Stomach (tissue), 4 donors: ENCODE measurements at regions not wholly inside any gene's neighbourhood (a gene's known extent, or its start where the extent isn't known, plus 50 kb on each side); places are given as distances from the start of the nearest gene placed in this dataset.

Source experiments
- CTCF ChIP-seq, 7 experiments: fragments of 450-650 bp in 4 of 7; fragments of 200-600 bp in 3 of 7; sonication (generic) in 3 of 7; IDR thresholded peaks; one replicate each; pipeline ENCODE4 v1.5.1; 2016 to 2019; ENCODE audit warnings: antibody characterized with exemption in 7 of 7, control low read depth in 2 of 7, mild to moderate bottlenecking in 1 of 7
- EP300 ChIP-seq: sonication (generic); formaldehyde crosslinking; IDR thresholded peaks from one replicate; pipeline ENCODE4 v1.6.1; 2017; ENCODE audit warnings: antibody characterized with exemption
- POLR2A ChIP-seq, 4 donors: fragments of 450-650 bp; IDR thresholded peaks; one replicate each; pipeline ENCODE4 v1.6.1; 2016; ENCODE audit warnings: antibody characterized with exemption in 4 of 4, control low read depth in 2 of 4, mild to moderate bottlenecking in 1 of 4, moderate library complexity in 1 of 4
- POLR2AphosphoS5 ChIP-seq, 3 donors: sonication (generic); formaldehyde crosslinking; IDR thresholded peaks; one replicate each; pipeline ENCODE4 v1.6.1; 2016; ENCODE audit warnings: antibody characterized with exemption in 3 of 3

- TF ChIP-seq CTCF (IDR thresholded peaks at IDR 0.05), result no peak
- TF ChIP-seq POLR2A (IDR thresholded peaks at IDR 0.05), result no peak
- TF ChIP-seq EP300, result no peak
- TF ChIP-seq POLR2AphosphoS5 (IDR thresholded peaks at IDR 0.05), result no peak
These were observed 92.9 kb upstream of the RNF152 start for GRCh38 chr18:61985681-61986080.
